H1 (cell line): ENCODE measurements at regions not wholly inside any gene's neighbourhood (a gene's known extent, or its start where the extent isn't known, plus 50 kb on each side); places are given as distances from the start of the nearest gene placed in this dataset.

Experiments
- CTCF ChIA-PET: fragments of 300-600 bp; sonication (Branson Sonifier 250); formaldehyde crosslinking; loops from one replicate; lab custom pipeline; 2021; ENCODE audit not compliant: partially characterized antibody; lab: Charles Lee
- POLR2A ChIA-PET: fragments of 300-600 bp; sonication (Branson Sonifier 250); formaldehyde crosslinking; loops from one replicate; lab custom pipeline; 2021; ENCODE audit warnings: inconsistent platforms; ENCODE audit not compliant: partially characterized antibody; lab: Charles Lee
- DNase-seq, 2 experiments: peaks; one replicate each; pipeline versions ENCODE4 v3.0.0 to v3.0.0-alpha.2; 2010 to 2022; ENCODE audit warnings: low spot score in 2 of 2, low read depth in 1 of 2, mixed read lengths in 1 of 2
- FAIRE-seq: peaks from 2 replicates; lab custom pipeline; 2011; peaks lifted over from hg19 to GRCh38; lab: Jason Lieb, UNC
- H2AFZ ChIP-seq: 2 replicates; pipeline ENCODE4 v1.8.1; 2012; ENCODE audit warnings: low read length, inconsistent platforms
- H2AK5ac ChIP-seq: 2 replicates; pipeline ENCODE4 v1.6.1; 2013; ENCODE audit warnings: low read depth, low read length
- H2BK120ac ChIP-seq: replicated peaks from 2 replicates; pipeline ENCODE3; 2013; ENCODE audit warnings: low read depth, low read length, inconsistent platforms
- H2BK12ac ChIP-seq: 2 replicates; pipeline ENCODE4 v1.6.1; 2013; ENCODE audit warnings: low read depth, low read length
- H2BK15ac ChIP-seq: 2 replicates; pipeline ENCODE4 v1.6.1; 2013; ENCODE audit warnings: low read length
- H2BK20ac ChIP-seq: 2 replicates; pipeline ENCODE4 v1.6.1; 2013; ENCODE audit warnings: low read length
- H2BK5ac ChIP-seq: 2 replicates; pipeline ENCODE4 v1.6.1; 2013; ENCODE audit warnings: low read depth, low read length
- H3K14ac ChIP-seq: 2 replicates; pipeline ENCODE4 v1.6.1; 2013; ENCODE audit warnings: inconsistent platforms; ENCODE audit not compliant: insufficient read length
- H3K18ac ChIP-seq: 2 replicates; pipeline ENCODE4 v1.6.1; 2013; ENCODE audit warnings: low read length; ENCODE audit errors: extremely low read depth
- H3K23ac ChIP-seq: 2 replicates; pipeline ENCODE4 v1.6.1; 2013; ENCODE audit warnings: inconsistent platforms; ENCODE audit not compliant: insufficient read length
- H3K23me2 ChIP-seq: 2 replicates; pipeline ENCODE4 v1.6.1; 2013; ENCODE audit warnings: low read depth, low read length
- H3K27ac ChIP-seq: 2 replicates; pipeline ENCODE4 v1.6.1; 2011; ENCODE audit warnings: low read depth, low read length, inconsistent platforms
- H3K27me3 ChIP-seq, 4 experiments: replicated peaks in 1 of 4; 1 replicate in 1 of 4; 2 replicates in 3 of 4; pipeline versions ENCODE4 v1.6.1 to v1.8.1; 2011 to 2013; ENCODE audit warnings: low read length in 3 of 4, mild to moderate bottlenecking in 3 of 4, inconsistent platforms in 2 of 4, mixed read lengths in 2 of 4, moderate library complexity in 1 of 4; ENCODE audit not compliant: control insufficient read depth in 3 of 4, insufficient read depth in 3 of 4; ENCODE audit errors: extremely low read depth in 1 of 4
- H3K36me3 ChIP-seq, 4 experiments: 2 replicates each; pipeline versions ENCODE4 v1.6.1 to v1.8.1; 2011 to 2013; ENCODE audit warnings: mild to moderate bottlenecking in 4 of 4, low read length in 3 of 4, moderate library complexity in 2 of 4, control low read depth in 1 of 4, inconsistent platforms in 1 of 4; ENCODE audit not compliant: insufficient read depth in 4 of 4, control insufficient read depth in 2 of 4
- H3K4ac ChIP-seq: replicated peaks from 2 replicates; pipeline ENCODE3; 2013; ENCODE audit warnings: low read length, low read depth, mixed read lengths, inconsistent platforms; ENCODE audit not compliant: insufficient read length
- H3K4me1 ChIP-seq, 4 experiments: replicated peaks in 1 of 4; 1 replicate in 1 of 4; 2 replicates in 3 of 4; pipeline versions ENCODE4 v1.6.1 to v1.8.1; 2011 to 2013; ENCODE audit warnings: low read length in 3 of 4, inconsistent platforms in 2 of 4, mixed read lengths in 1 of 4; ENCODE audit not compliant: insufficient read depth in 4 of 4, control insufficient read depth in 3 of 4
- H3K4me2 ChIP-seq, 2 experiments: 2 replicates each; pipeline versions ENCODE4 v1.6.1 to v1.8.1; 2011 to 2013; ENCODE audit warnings: low read depth in 2 of 2, low read length in 2 of 2, control low read depth in 1 of 2, inconsistent platforms in 1 of 2, mild to moderate bottlenecking in 1 of 2; ENCODE audit not compliant: insufficient read depth in 1 of 2
- H3K4me3 ChIP-seq, 4 experiments: fragments of 200-600, 300-600 bp in 1 of 4; sonication (generic), shearing (Covaris generic), sonication (Bioruptor Twin) in 1 of 4; 2 replicates each; pipeline versions ENCODE4 v1.5.1 to v1.8.1; 2011 to 2016; ENCODE audit warnings: low read length in 4 of 4, low read depth in 3 of 4, control low read depth in 2 of 4, inconsistent platforms in 2 of 4, mild to moderate bottlenecking in 2 of 4, mixed read lengths in 1 of 4, moderate library complexity in 1 of 4; ENCODE audit not compliant: insufficient read depth in 2 of 4; ENCODE audit errors: extremely low read depth in 1 of 4
- H3K56ac ChIP-seq: replicated peaks from 2 replicates; pipeline ENCODE3; 2013; ENCODE audit warnings: low read depth, mild to moderate bottlenecking, mixed read lengths, low read length, inconsistent platforms; ENCODE audit not compliant: insufficient read length
- H3K79me1 ChIP-seq: 2 replicates; pipeline ENCODE4 v1.6.1; 2013; ENCODE audit warnings: low read depth, low read length, control low read depth
- H3K79me2 ChIP-seq, 2 experiments: 2 replicates each; pipeline versions ENCODE4 v1.6.1 to v1.8.1; 2012 to 2013; ENCODE audit warnings: low read length in 2 of 2, mild to moderate bottlenecking in 2 of 2, inconsistent platforms in 1 of 2; ENCODE audit not compliant: insufficient read depth in 2 of 2, control insufficient read depth in 1 of 2
- H3K9ac ChIP-seq, 4 experiments: replicated peaks in 1 of 4; 1 replicate in 1 of 4; 2 replicates in 3 of 4; pipeline versions ENCODE4 v1.6.1 to v1.8.1; 2011 to 2013; ENCODE audit warnings: low read depth in 3 of 4, low read length in 3 of 4, control low read depth in 2 of 4, mild to moderate bottlenecking in 2 of 4, moderate library complexity in 2 of 4, inconsistent platforms in 1 of 4; ENCODE audit errors: extremely low read depth in 1 of 4
- H3K9me3 ChIP-seq, 2 experiments: 2 replicates each; pipeline versions ENCODE4 v1.6.1 to v1.8.1; 2012 to 2013; ENCODE audit warnings: mild to moderate bottlenecking in 2 of 2, moderate library complexity in 2 of 2, control low read depth in 1 of 2, inconsistent platforms in 1 of 2, low read depth in 1 of 2, low read length in 1 of 2, mixed read lengths in 1 of 2; ENCODE audit not compliant: insufficient read depth in 2 of 2
- H4K20me1 ChIP-seq, 2 experiments: replicated peaks in 1 of 2; 2 replicates each; pipeline versions ENCODE3 to v1.8.1; 2011 to 2013; ENCODE audit warnings: inconsistent platforms in 2 of 2, low read length in 2 of 2, mild to moderate bottlenecking in 1 of 2; ENCODE audit not compliant: insufficient read depth in 2 of 2, control insufficient read depth in 1 of 2
- H4K5ac ChIP-seq: 2 replicates; pipeline ENCODE4 v1.6.1; 2013; ENCODE audit warnings: low read length, low read depth, mixed read lengths, inconsistent platforms; ENCODE audit not compliant: insufficient read length
- H4K8ac ChIP-seq: 2 replicates; pipeline ENCODE4 v1.8.0; 2013; ENCODE audit warnings: mild to moderate bottlenecking, moderate library complexity, low read length, inconsistent platforms; ENCODE audit not compliant: insufficient read depth; ENCODE audit errors: extremely low read depth
- H4K91ac ChIP-seq: replicated peaks from 2 replicates; pipeline ENCODE3; 2013; ENCODE audit warnings: low read length, mixed read lengths, inconsistent platforms; ENCODE audit not compliant: insufficient read length
- CREB1 ChIP-seq: IDR thresholded peaks from 2 replicates; pipeline ENCODE4 v1.6.1; 2012; ENCODE audit warnings: inconsistent platforms
- HDAC6 ChIP-seq: IDR thresholded peaks from one replicate; pipeline ENCODE4 v1.7.1; 2012; ENCODE audit warnings: low read depth, mild to moderate bottlenecking, inconsistent platforms, low read length, moderate library complexity
- KDM1A ChIP-seq: fragments of 200-600, 300-600 bp; sonication (generic); IDR thresholded peaks from 2 replicates; pipeline ENCODE4 v1.7.1; 2016; ENCODE audit warnings: mild to moderate bottlenecking, low read length, borderline replicate concordance
- RBBP5 ChIP-seq: IDR thresholded peaks from 2 replicates; pipeline ENCODE4 v1.7.1; 2012; ENCODE audit warnings: low read depth, mild to moderate bottlenecking, inconsistent platforms, low read length, moderate library complexity, borderline replicate concordance
- SP2 ChIP-seq: IDR thresholded peaks from 2 replicates; pipeline ENCODE4 v1.6.1; 2012; ENCODE audit warnings: mild to moderate bottlenecking, low read length, inconsistent platforms
- WGBS, 2 experiments: shearing (Covaris generic) in 1 of 2; methylation state at CpG; one replicate each; pipeline versions ENCODE4 v1.1.6 to v1.1.7; 2013 to 2015; ENCODE audit warnings: low lambda C conversion rate in 2 of 2, mixed read lengths in 2 of 2, inconsistent platforms in 1 of 2, low coverage in 1 of 2, missing lambda C conversion rate in 1 of 2; ENCODE audit not compliant: insufficient replicate concordance in 2 of 2, insufficient coverage in 1 of 2, insufficient read length in 1 of 2; ENCODE audit errors: extremely low coverage in 1 of 2, missing lambda C conversion rate in 1 of 2; 5-methylcytosine and 5-hydroxymethylcytosine counted together

DNA sequence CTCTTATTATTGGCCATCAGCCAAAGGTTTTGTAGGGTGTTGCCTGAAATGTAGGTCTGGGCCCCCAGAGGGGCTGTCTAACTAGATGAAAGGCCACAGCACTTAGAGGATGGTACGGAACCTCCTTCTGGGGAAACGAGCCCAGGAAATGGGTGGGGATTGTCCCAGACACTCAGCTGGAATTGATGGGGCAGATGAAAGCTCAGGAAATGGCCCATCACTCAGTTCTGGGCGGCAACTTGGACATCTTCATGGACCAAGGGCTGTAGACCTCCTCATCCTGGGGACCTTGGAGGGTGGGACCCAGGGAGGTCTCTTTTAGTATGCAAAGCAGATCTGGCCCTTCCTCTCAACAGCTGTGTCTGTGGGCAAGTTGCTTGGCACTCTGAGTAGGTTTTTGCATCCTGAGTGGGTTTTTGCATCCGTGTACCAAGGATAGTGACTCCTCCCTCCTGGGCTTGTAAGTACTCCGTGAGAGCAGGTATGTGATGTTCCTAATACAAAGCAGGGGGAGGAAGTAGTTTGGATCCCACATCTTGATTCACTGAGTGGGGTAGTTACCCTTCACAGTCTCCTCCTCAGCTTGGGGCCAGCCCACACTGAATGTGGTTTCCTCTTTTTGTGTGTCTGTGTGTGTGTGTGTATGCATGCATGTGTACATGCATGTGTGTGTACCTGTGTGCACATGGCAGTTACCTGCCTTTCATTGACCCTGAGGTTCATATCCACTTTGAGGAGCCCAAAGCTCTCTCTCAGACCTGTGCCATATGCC is 292.0 kb downstream of the RPLP1 start:
- H3K9me3 ChIP-seq: peaks cover 4 to 6% of the 10 kb centered on the region in 2 experiments; a peak in 2 of 4 replicates
- DNase-seq: no peak
- H3K23ac ChIP-seq: no peak overlapping the region
- H2BK20ac ChIP-seq: peak overlapping the region; percentile 40; the same call in 1 of the 2 replicates
- H2BK5ac ChIP-seq: no peak overlapping the region
- H3K23me2 ChIP-seq: no peaks in the 10 kb centered on the region; the same call in 1 of the 2 replicates
- H3K27ac ChIP-seq: no peak overlapping the region
- H3K56ac ChIP-seq: no peak overlapping the region
- no peak overlapping the region; the same call in 1 of the 2 replicates for H2BK15ac ChIP-seq
- H3K4me1 ChIP-seq: peaks cover 0 to 3% (median 0%) of the 10 kb centered on the region in 4 experiments; a peak in 1 of 7 replicates
- no peak overlapping the region for H4K5ac ChIP-seq
- FAIRE-seq: no peak
- H3K79me2 ChIP-seq: no peaks in the 10 kb centered on the region
- no peak overlapping the region for H3K14ac ChIP-seq
- H2BK12ac ChIP-seq: no peak overlapping the region
- POLR2A ChIA-PET: interaction anchor here (0.9 kb wide), 1 partner anchor 11 kb away, joined by 3 read pairs; no protein-coding TSS in a partner anchor
- H4K8ac ChIP-seq: no peak overlapping the region
- no peaks in the 10 kb centered on the region for H3K36me3 ChIP-seq
- no peak overlapping the region for H3K4ac ChIP-seq
- CTCF ChIA-PET: interaction anchor here (1.2 to 2.3 kb wide), 7 partner anchors 14 to 768 kb away, joined by 3 to 11 read pairs (median 5); no protein-coding TSS in a partner anchor
- no peak overlapping the region for H4K91ac ChIP-seq
- H3K9ac ChIP-seq: no peak overlapping the region
- no peak overlapping the region for H3K4me2 ChIP-seq
- 91% methylated on average over 5 of the region's 5 CpGs; no CpG with 5 or more reads in 1 of the 2 experiments for WGBS, 2 experiments
- H2AFZ ChIP-seq: no peak overlapping the region
- no peaks in the 10 kb centered on the region for H3K79me1 ChIP-seq
- no peak overlapping the region for H2AK5ac ChIP-seq
- H3K4me3 ChIP-seq: no peak overlapping the region
- no peak overlapping the region for H3K18ac ChIP-seq
- H3K27me3 ChIP-seq: no peaks in the 10 kb centered on the region
- no peak overlapping the region for H2BK120ac ChIP-seq
- H4K20me1 ChIP-seq: no peaks in the 10 kb centered on the region
- TF ChIP-seq SP2 (no peak), RBBP5 (no peak), KDM1A (no peak), CREB1 (no peak), HDAC6 (no peak)
